HL-60 (cell line): ENCODE measurements at regions not wholly inside any gene's neighbourhood (a gene's known extent, or its start where the extent isn't known, plus 50 kb on each side); places are given as distances from the start of the nearest gene placed in this dataset.

Source experiments
- DNase-seq, 2 experiments: peaks; one replicate each; pipeline ENCODE4 v3.0.0-alpha.2; 2010 to 2020; ENCODE audit warnings: low read depth in 1 of 2, low spot score in 1 of 2
- H3K27ac ChIP-seq: fragments of 250-450 bp; sonication (Bioruptor Pico); replicated peaks from 2 replicates; pipeline ENCODE4 v1.5.1; 2020; ENCODE audit warnings: mild to moderate bottlenecking, moderate library complexity
- H3K27me3 ChIP-seq: fragments of 250-450 bp; sonication (Bioruptor Pico); 2 replicates; pipeline ENCODE4 v1.5.1; 2021; ENCODE audit warnings: mild to moderate bottlenecking, moderate library complexity; ENCODE audit not compliant: insufficient read depth, poor library complexity, severe bottlenecking
- H3K4me3 ChIP-seq: replicated peaks from 2 replicates; pipeline ENCODE4 v1.5.1; 2011; ENCODE audit warnings: mild to moderate bottlenecking, control low read depth, low read length; ENCODE audit not compliant: insufficient read depth
- CTCF ChIP-seq: IDR thresholded peaks from one replicate; pipeline ENCODE4 v1.5.1; 2011; ENCODE audit warnings: low read length, control low read depth, inconsistent platforms; ENCODE audit not compliant: insufficient read depth
- GABPA ChIP-seq: IDR thresholded peaks from 2 replicates; pipeline ENCODE4 v1.6.1; 2012; ENCODE audit warnings: low read depth
- POLR2AphosphoS5 ChIP-seq: IDR thresholded peaks from 2 replicates; pipeline ENCODE4 v1.6.1; 2012; ENCODE audit warnings: low read depth
- SPI1 ChIP-seq: IDR thresholded peaks from 2 replicates; pipeline ENCODE4 v1.6.1; 2012; ENCODE audit warnings: low read depth, mild to moderate bottlenecking, borderline replicate concordance
- TF ChIP-seq, protein P1 (sequence below): IDR thresholded peaks from 2 replicates; pipeline ENCODE4 v1.6.1; 2012; ENCODE audit warnings: low read depth; ENCODE audit not compliant: insufficient replicate concordance

GRCh38 chr10:45526309-45526905, 146.2 kb downstream of the ZFAND4 start:
- no peak overlapping the region for H3K27ac ChIP-seq
- TF ChIP-seq GABPA (no peak), POLR2AphosphoS5 (no peak), SPI1 (no peak), CTCF (no peak)
- TF ChIP-seq, protein P1, sequence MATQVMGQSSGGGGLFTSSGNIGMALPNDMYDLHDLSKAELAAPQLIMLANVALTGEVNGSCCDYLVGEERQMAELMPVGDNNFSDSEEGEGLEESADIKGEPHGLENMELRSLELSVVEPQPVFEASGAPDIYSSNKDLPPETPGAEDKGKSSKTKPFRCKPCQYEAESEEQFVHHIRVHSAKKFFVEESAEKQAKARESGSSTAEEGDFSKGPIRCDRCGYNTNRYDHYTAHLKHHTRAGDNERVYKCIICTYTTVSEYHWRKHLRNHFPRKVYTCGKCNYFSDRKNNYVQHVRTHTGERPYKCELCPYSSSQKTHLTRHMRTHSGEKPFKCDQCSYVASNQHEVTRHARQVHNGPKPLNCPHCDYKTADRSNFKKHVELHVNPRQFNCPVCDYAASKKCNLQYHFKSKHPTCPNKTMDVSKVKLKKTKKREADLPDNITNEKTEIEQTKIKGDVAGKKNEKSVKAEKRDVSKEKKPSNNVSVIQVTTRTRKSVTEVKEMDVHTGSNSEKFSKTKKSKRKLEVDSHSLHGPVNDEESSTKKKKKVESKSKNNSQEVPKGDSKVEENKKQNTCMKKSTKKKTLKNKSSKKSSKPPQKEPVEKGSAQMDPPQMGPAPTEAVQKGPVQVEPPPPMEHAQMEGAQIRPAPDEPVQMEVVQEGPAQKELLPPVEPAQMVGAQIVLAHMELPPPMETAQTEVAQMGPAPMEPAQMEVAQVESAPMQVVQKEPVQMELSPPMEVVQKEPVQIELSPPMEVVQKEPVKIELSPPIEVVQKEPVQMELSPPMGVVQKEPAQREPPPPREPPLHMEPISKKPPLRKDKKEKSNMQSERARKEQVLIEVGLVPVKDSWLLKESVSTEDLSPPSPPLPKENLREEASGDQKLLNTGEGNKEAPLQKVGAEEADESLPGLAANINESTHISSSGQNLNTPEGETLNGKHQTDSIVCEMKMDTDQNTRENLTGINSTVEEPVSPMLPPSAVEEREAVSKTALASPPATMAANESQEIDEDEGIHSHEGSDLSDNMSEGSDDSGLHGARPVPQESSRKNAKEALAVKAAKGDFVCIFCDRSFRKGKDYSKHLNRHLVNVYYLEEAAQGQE = no peak
- H3K27me3 ChIP-seq = no peaks in the 10 kb centered on the region
- no peak for DNase-seq
- H3K4me3 ChIP-seq = no peak overlapping the region

DNA sequence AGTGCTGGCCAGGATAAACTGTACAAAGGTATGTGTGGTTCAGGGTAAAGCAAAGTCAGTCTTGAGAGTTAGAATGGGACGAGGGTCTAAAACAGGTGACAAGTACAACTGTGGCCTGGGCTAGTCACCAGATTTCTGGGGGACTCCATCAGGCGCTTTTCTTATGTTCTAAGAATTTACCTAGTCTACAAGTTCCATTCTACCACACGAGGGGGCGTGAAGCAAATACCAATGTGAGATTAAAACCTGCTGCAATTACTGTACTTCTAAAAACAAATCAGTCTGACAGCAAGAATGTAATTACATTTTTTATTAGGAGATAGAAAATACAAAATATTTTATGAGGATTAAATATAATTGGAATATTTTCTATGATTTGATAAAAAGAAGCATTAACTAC, 146.5 kb downstream of the ALOX5 start:
- H3K27ac ChIP-seq = no peak overlapping the region
- TF ChIP-seq POLR2AphosphoS5 (no peak), SPI1 (no peak), GABPA (no peak), CTCF (no peak)
- TF ChIP-seq, protein P1 = no peak
- H3K27me3 ChIP-seq = no peaks in the 10 kb centered on the region
- no peak overlapping the region for H3K4me3 ChIP-seq
- no peak for DNase-seq

DNA sequence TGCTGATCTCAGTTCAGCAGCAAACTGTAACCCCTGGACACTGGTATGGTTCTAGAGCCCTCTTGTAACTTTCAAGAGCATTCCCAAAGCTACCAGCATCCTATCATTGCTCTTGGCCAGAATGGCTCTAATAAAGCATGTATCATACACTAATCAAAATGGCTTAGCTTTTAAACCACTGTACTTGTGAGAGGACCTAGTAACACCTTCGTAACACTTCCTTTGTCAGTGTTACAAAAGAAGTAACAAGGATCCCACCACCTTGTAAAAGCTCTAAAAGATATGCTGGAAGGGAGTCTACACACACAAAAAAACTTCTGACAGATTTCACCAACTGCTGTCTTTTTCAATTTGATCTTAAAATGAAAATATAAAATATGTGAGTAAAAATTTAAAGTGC, 144.7 kb downstream of the ALOX5 start:
- H3K4me3 ChIP-seq = no peak overlapping the region
- no peak overlapping the region for H3K27ac ChIP-seq
- H3K27me3 ChIP-seq = no peaks in the 10 kb centered on the region
- DNase-seq = no peak
- TF ChIP-seq, protein P1 = no peak
- TF ChIP-seq POLR2AphosphoS5 = no peak
- no peak for TF ChIP-seq CTCF
- no peak for TF ChIP-seq GABPA
- no peak for TF ChIP-seq SPI1
